ENCODE measurements at regions not wholly inside any gene's neighbourhood (a gene's known extent, or its start where the extent isn't known, plus 50 kb on each side); places are given as distances from the start of the nearest gene placed in this dataset.

- peaks cover 5% of the 10 kb centered on the region for H3K4me1 ChIP-seq (ENCODE audit: insufficient read depth, insufficient read length)
- no peak overlapping the region for H3K4me3 ChIP-seq (ENCODE audit: insufficient read length, low read depth)
- H3K36me3 ChIP-seq (ENCODE audit: insufficient read depth, insufficient read length, low read length), result no peaks in the 10 kb centered on the region
- H3K9ac ChIP-seq (ENCODE audit: insufficient read length, low read depth), result no peak overlapping the region
- TF ChIP-seq SUZ12 (IDR thresholded peaks at IDR 0.05; ENCODE audit: extremely low read depth, insufficient read depth, insufficient read length) (no peak), ZNF274 (IDR thresholded peaks at IDR 0.05; ENCODE audit: low read depth, low read length) (no peak), YY1 (IDR thresholded peaks at IDR 0.05; ENCODE audit: insufficient read depth, insufficient read length) (no peak)
- DNase-seq (ENCODE audit: low read depth, low spot score), result no peak
- no peaks in the 10 kb centered on the region for H3K9me3 ChIP-seq (ENCODE audit: insufficient read depth, low read length)
- no peaks in the 10 kb centered on the region for H3K27me3 ChIP-seq (ENCODE audit: insufficient read depth, insufficient read length)
Measured at GRCh38 chr16:87244636-87245197, 72.5 kb downstream of the C16orf95 start.

GRCh38 chr16:87245511-87245910 lies 71.7 kb downstream of the C16orf95 start:
- H3K4me1 ChIP-seq (ENCODE audit: insufficient read depth, insufficient read length), result peaks cover 5% of the 10 kb centered on the region
- no peak overlapping the region for H3K9ac ChIP-seq (ENCODE audit: insufficient read length, low read depth)
- no peak for TF ChIP-seq SUZ12 (IDR thresholded peaks at IDR 0.05; ENCODE audit: extremely low read depth, insufficient read depth, insufficient read length)
- TF ChIP-seq ZNF274 (IDR thresholded peaks at IDR 0.05; ENCODE audit: low read depth, low read length), result no peak
- no peak for TF ChIP-seq YY1 (IDR thresholded peaks at IDR 0.05; ENCODE audit: insufficient read depth, insufficient read length)
- no peaks in the 10 kb centered on the region for H3K36me3 ChIP-seq (ENCODE audit: insufficient read depth, insufficient read length, low read length)
- DNase-seq (ENCODE audit: low read depth, low spot score), result no peak
- no peaks in the 10 kb centered on the region for H3K27me3 ChIP-seq (ENCODE audit: insufficient read depth, insufficient read length)
- no peak overlapping the region for H3K4me3 ChIP-seq (ENCODE audit: insufficient read length, low read depth)
- H3K9me3 ChIP-seq (ENCODE audit: insufficient read depth, low read length), result no peaks in the 10 kb centered on the region

- Histone ChIP-seq H3K27me3 (ENCODE audit: insufficient read depth, insufficient read length) (no peaks in the 10 kb centered on the region), H3K4me1 (ENCODE audit: insufficient read depth, insufficient read length) (peaks cover 5% of the 10 kb centered on the region), H3K9ac (ENCODE audit: insufficient read length, low read depth) (no peak overlapping the region), H3K4me3 (ENCODE audit: insufficient read length, low read depth) (no peak overlapping the region), H3K9me3 (ENCODE audit: insufficient read depth, low read length) (no peaks in the 10 kb centered on the region), H3K36me3 (ENCODE audit: insufficient read depth, insufficient read length, low read length) (no peaks in the 10 kb centered on the region)
- TF ChIP-seq ZNF274 (IDR thresholded peaks at IDR 0.05; ENCODE audit: low read depth, low read length) (no peak), YY1 (IDR thresholded peaks at IDR 0.05; ENCODE audit: insufficient read depth, insufficient read length) (no peak), SUZ12 (IDR thresholded peaks at IDR 0.05; ENCODE audit: extremely low read depth, insufficient read depth, insufficient read length) (no peak)
- no peak for DNase-seq (ENCODE audit: low read depth, low spot score)
Measured at GRCh38 chr16:87246269-87247065, 70.7 kb downstream of the C16orf95 start.

GRCh38 chr16:87248714-87249113 lies 68.5 kb downstream of the C16orf95 start:
- no peaks in the 10 kb centered on the region for H3K27me3 ChIP-seq (ENCODE audit: insufficient read depth, insufficient read length)
- H3K9me3 ChIP-seq (ENCODE audit: insufficient read depth, low read length), result no peaks in the 10 kb centered on the region
- no peaks in the 10 kb centered on the region for H3K36me3 ChIP-seq (ENCODE audit: insufficient read depth, insufficient read length, low read length)
- H3K4me3 ChIP-seq (ENCODE audit: insufficient read length, low read depth), result no peak overlapping the region
- DNase-seq (ENCODE audit: low read depth, low spot score), result no peak
- H3K9ac ChIP-seq (ENCODE audit: insufficient read length, low read depth), result no peak overlapping the region
- no peaks in the 10 kb centered on the region for H3K4me1 ChIP-seq (ENCODE audit: insufficient read depth, insufficient read length)
- TF ChIP-seq ZNF274 (IDR thresholded peaks at IDR 0.05; ENCODE audit: low read depth, low read length) (no peak), YY1 (IDR thresholded peaks at IDR 0.05; ENCODE audit: insufficient read depth, insufficient read length) (no peak), SUZ12 (IDR thresholded peaks at IDR 0.05; ENCODE audit: extremely low read depth, insufficient read depth, insufficient read length) (no peak)

GRCh38 chr16:87249425-87249824 lies 67.8 kb downstream of the C16orf95 start:
- Histone ChIP-seq H3K4me3 (ENCODE audit: insufficient read length, low read depth) (no peak overlapping the region), H3K27me3 (ENCODE audit: insufficient read depth, insufficient read length) (no peaks in the 10 kb centered on the region), H3K9me3 (ENCODE audit: insufficient read depth, low read length) (no peaks in the 10 kb centered on the region), H3K36me3 (ENCODE audit: insufficient read depth, insufficient read length, low read length) (no peaks in the 10 kb centered on the region), H3K4me1 (ENCODE audit: insufficient read depth, insufficient read length) (no peaks in the 10 kb centered on the region), H3K9ac (ENCODE audit: insufficient read length, low read depth) (no peak overlapping the region)
- TF ChIP-seq ZNF274 (IDR thresholded peaks at IDR 0.05; ENCODE audit: low read depth, low read length) (no peak), YY1 (IDR thresholded peaks at IDR 0.05; ENCODE audit: insufficient read depth, insufficient read length) (no peak), SUZ12 (IDR thresholded peaks at IDR 0.05; ENCODE audit: extremely low read depth, insufficient read depth, insufficient read length) (no peak)
- DNase-seq (ENCODE audit: low read depth, low spot score), result no peak

- no peaks in the 10 kb centered on the region for H3K9me3 ChIP-seq (ENCODE audit: insufficient read depth, low read length)
- no peaks in the 10 kb centered on the region for H3K36me3 ChIP-seq (ENCODE audit: insufficient read depth, insufficient read length, low read length)
- H3K4me3 ChIP-seq (ENCODE audit: insufficient read length, low read depth), result no peak overlapping the region
- no peak for TF ChIP-seq ZNF274 (IDR thresholded peaks at IDR 0.05; ENCODE audit: low read depth, low read length)
- no peak for TF ChIP-seq SUZ12 (IDR thresholded peaks at IDR 0.05; ENCODE audit: extremely low read depth, insufficient read depth, insufficient read length)
- TF ChIP-seq YY1 (IDR thresholded peaks at IDR 0.05; ENCODE audit: insufficient read depth, insufficient read length), result no peak
- no peak overlapping the region for H3K9ac ChIP-seq (ENCODE audit: insufficient read length, low read depth)
- no peaks in the 10 kb centered on the region for H3K27me3 ChIP-seq (ENCODE audit: insufficient read depth, insufficient read length)
- H3K4me1 ChIP-seq (ENCODE audit: insufficient read depth, insufficient read length), result no peaks in the 10 kb centered on the region
- no peak for DNase-seq (ENCODE audit: low read depth, low spot score)
Measured at GRCh38 chr16:87250431-87250960, 66.7 kb downstream of the C16orf95 start.

GRCh38 chr16:87252269-87252970 lies 64.8 kb downstream of the C16orf95 start:
- Histone ChIP-seq H3K9me3 (ENCODE audit: insufficient read depth, low read length) (no peaks in the 10 kb centered on the region), H3K27me3 (ENCODE audit: insufficient read depth, insufficient read length) (no peaks in the 10 kb centered on the region), H3K4me1 (ENCODE audit: insufficient read depth, insufficient read length) (no peaks in the 10 kb centered on the region), H3K9ac (ENCODE audit: insufficient read length, low read depth) (no peak overlapping the region), H3K36me3 (ENCODE audit: insufficient read depth, insufficient read length, low read length) (no peaks in the 10 kb centered on the region), H3K4me3 (ENCODE audit: insufficient read length, low read depth) (no peak overlapping the region)
- DNase-seq (ENCODE audit: low read depth, low spot score), result no peak
- TF ChIP-seq SUZ12 (IDR thresholded peaks at IDR 0.05; ENCODE audit: extremely low read depth, insufficient read depth, insufficient read length) (no peak), ZNF274 (IDR thresholded peaks at IDR 0.05; ENCODE audit: low read depth, low read length) (no peak), YY1 (IDR thresholded peaks at IDR 0.05; ENCODE audit: insufficient read depth, insufficient read length) (no peak)
